Hepatic stellate cell (primary cell): ENCODE measurements at regions not wholly inside any gene's neighbourhood (a gene's known extent, or its start where the extent isn't known, plus 50 kb on each side); places are given as distances from the start of the nearest gene placed in this dataset.

Experiments used
- DNase-seq: peaks from one replicate; pipeline ENCODE4 v3.0.0; 2011; ENCODE audit warnings: low spot score

DNA sequence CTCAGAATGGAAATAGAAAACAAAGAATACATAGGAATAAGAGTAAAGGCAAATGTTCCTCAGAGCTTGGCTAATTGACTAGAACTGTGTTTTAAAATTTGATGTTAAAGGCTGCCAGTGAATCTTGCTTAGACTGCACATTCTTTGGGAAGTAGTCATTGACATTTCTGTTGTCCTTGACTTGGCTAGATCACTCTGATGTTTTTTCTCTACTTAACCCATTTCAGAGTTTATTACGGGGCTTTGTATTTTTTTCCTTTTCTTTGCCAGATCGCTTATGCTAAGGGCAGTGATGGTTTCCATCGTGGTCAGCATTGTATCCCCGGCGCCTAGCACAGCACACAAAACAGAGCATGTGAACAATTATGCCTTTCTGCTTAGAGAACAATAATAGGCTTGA is 1126.7 kb upstream of the CDH9 start:
- DNase-seq: no peak

DNA sequence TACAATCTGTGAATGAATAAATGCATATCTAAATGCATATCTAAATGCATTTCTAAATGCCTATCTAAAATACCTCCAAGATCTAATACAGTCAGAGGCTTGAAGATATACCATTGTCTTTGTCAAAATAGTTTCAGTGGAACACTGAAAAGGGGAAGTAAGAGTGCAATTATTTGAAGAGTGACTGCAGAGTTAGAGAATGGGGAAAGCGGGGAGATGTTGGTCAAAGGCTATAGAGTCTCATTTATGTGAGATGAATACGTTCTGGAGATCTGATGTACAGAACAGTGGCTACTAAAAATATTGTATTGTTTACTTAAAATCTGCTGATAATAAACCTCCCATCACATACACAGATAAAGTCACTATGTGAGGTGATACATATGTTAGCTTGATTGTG is 1126.2 kb upstream of the CDH9 start:
- no peak for DNase-seq

DNA sequence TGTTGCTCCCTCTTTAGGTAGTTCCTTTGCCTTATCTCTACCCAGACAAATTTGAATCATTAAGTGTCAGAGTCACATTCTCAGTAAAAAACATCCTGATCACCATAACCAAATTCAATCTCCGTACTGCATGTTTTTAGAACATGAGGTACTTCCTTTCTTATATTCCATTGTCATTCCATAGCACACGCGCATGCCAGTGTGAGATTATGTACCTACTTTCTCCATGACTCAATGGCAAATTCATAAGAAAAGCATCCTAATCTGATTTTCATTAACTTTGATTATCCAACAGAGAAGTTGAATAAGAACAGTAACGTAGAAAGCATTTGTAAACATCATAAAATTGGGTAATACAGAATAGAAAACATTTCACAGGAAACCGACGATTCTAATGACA is 1118.6 kb upstream of the CDH9 start:
- DNase-seq: no peak

- no peak for DNase-seq
Measured at GRCh38 chr5:28143519-28143918, 1105.1 kb upstream of the CDH9 start.

DNA sequence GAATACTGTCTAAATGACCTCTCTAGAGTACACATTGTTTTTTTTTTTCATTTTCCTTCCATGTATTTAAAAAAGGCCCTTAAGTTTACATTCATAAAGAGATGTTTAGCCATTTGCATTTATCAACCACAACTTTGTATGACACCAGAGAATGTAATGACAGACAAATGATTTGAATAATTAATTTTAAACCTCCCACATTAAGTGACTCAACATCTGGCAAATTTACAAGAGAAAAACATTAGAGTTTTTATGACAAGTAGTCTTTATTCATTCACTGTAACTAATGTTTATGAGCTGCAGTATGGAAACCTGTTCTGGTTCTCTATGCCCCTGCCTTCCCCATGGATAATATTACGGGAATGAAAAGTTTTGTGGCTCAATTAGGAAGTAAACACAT is 1093.8 kb upstream of the CDH9 start:
- no peak for DNase-seq

GRCh38 chr5:28117691-28118090 is 1079.3 kb upstream of the CDH9 start:
- DNase-seq: no peak

DNA sequence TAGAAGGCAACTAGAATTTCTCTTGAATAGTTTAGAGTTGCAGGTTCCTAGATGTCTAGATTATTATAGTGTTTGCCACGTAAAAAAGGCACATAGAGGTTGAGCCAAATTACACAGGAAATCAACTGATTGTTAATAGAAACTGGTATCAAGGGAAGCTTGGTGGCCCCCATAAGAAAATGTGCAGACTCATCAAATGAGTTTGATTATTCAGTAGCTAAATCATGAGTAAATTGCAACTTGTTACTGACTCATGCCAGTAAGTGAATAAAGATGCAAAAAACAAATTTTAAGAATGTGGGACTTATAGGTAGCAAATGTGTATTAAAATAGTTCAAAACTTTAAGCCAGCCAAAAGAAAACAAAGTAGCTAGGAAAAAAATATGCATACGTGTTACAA is 1078.9 kb upstream of the CDH9 start:
- no peak for DNase-seq

DNA sequence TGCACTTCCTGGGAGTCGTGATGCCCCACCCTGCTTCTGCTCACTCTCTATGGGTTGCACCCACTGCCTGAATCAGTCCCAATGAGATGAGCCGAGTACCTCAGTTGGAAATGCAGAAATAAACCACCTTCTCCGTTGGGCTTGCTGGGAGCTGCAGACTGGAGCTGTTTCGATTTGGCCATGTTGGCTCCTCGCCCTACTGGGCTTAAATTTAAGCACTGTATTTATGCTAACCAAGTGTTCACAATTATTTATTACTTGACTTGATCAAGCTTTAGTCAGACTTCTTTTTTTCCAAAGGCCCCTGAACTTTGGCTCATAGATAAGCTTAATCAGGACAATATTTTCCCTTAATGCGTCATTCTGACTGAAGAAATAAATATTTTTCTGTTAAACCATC is 1072.4 kb upstream of the CDH9 start:
- DNase-seq: no peak

DNA sequence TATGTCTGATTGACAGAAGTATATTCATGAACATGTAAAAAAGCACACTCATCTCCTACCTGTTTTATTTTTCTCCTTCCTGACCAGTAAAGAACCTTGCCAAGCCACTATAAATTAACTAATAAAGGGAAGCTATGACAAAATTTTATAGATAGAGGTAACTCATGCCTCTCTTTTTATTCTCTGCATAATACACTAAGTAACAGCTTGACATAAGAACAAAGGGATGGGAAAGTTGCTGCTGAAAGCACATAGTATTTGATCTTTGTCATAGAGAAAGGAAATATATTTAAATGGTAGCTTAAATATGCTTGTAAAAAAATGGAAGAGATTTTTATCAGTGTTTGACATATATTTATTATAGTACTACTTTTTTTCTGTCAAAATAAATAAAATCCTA is 1065.7 kb upstream of the CDH9 start:
- DNase-seq: no peak

GRCh38 chr5:28084069-28084468 is 1045.7 kb upstream of the CDH9 start:
- no peak for DNase-seq

DNA sequence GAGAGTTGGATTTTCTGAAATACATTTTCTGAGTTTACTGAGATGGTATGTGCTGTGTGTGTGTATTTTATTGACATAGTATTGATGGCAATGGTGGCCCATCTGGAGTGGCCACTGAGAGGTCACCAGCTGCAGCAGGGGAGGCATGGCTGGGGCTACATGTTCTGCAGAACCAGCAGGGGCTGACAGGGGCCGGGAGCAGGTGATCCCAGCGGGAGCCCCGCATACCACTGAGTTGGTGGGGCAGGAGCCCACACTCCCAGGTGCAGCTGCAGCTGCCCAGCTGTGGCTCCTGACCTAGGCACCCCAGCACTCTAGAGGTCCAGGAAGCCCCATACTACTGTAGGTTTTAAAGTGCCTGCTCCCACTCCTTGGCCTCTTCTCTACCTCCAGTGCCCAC is 1044.2 kb upstream of the CDH9 start:
- DNase-seq: no peak

DNA sequence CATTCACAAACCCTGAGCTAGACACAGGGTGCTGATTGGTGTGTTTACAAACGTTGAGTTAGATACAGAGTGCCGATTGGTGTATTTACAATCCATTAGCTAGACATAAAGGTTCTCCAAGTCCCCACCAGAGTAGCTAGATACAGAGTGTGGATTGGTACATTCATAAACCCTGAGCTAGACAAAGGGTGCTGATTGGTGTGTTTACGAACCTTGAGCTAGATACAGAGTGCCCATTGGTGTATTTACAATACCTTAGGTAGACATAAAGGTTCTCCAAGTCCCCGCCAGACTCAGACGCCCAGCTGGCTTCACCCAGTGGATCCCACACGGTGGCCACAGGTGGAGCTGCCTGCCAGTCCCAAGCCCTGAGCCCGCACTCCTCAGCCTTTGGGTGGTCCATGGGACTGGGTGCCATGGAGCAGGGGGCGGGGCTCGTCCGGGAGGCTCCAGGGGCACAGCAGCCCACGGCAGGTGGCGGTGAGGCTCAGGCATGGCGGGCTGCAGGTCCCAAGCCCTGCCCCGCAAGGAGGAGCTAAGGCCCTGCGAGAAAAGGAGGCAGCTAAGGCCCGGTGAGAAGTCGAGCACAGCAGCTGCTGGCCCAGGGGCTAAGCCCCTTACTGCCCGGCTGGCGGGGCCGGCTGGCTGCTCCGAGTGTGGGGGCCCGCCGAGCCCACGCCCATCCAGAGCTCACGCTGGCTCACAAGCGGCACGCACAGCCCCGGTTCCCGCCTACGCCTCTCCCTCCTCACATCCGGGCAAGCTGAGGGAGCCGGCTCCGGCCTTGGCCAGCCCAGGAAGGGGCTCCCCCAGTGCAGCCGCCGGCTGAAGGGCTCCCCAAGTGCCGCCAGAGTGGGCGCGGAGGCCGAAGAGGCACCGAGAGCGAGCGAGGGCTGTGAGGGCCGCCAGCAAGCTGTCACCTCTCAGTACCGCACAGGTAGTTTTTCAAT is 1039.2 kb upstream of the CDH9 start:
- no peak for DNase-seq

DNA sequence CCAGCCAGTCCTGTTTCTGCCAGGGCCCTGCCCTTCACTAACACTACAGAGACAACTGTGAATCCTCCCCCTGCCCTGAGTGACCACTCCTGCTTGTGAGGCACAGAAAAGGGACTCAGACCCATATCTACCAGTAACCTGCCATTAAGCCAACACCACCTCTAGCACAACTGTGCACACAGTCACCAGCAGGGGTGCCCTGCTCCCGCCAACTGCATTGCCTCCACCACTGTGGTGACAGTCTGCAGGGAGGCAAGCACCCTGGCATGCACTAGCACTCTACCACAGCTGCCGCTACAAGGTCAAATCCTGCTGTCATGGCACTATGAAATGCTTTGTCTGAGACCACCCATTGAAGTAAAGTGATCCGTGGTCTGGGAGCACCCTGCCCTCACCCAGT is 1028.5 kb upstream of the CDH9 start:
- no peak for DNase-seq

DNA sequence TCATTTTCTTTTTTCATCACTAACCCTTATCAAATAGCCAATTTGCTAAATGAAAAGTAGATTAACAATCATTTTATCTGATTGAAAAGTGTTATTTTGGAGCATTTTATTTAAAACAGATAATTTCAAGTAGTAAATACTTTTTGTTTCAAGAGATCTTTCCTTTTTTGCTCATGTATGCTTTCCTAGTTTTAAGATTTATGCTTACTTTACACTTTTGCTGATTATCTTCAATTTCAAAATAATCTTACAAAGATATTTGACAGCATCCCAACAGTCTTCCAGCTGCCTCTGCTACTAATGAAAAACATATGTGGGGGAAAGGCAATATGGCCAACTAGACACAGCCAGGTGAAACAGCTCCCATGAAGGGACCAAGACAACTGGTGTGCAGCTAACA is 1027.3 kb upstream of the CDH9 start:
- DNase-seq: no peak

DNA sequence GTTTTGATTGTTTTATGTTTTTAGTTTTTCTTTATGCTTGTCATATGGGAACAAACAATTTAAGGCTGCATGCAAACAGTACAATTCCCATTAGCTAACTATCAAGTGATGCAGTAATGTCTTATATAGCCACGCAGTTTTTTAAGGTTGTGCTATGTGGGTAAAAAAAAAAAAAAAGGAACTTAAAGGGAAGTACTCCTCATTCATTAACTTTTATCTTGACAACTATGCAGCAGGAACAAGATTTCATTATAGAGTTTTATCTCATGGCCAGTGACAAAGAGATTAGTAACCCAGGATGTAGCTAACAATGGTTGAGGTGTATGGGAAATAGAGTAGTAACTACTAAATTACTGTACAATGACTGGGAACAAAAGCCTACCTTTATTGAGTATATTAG is 1008.2 kb upstream of the CDH9 start:
- DNase-seq: no peak

DNA sequence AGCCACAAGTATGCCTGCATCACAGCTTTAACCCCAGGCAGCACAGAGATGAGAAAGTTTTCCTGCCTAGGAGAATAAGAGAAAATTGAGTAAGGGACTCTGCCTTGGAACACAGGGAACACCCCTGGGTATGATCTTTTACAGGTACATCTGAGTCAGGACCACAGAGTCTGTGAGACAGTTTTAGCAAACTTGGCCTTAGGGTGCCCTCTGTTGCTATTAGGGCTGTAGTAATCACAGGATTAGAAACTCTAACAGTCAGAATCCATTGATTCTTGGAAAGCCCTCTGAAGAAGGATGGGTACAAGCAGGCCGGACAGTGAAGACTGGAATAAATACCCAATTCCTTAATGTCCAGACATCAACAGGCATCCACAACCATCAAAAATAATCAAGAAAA is 989.5 kb upstream of the CDH9 start:
- DNase-seq: no peak

GRCh38 chr5:28017178-28017577 is 978.8 kb upstream of the CDH9 start:
- no peak for DNase-seq

DNA sequence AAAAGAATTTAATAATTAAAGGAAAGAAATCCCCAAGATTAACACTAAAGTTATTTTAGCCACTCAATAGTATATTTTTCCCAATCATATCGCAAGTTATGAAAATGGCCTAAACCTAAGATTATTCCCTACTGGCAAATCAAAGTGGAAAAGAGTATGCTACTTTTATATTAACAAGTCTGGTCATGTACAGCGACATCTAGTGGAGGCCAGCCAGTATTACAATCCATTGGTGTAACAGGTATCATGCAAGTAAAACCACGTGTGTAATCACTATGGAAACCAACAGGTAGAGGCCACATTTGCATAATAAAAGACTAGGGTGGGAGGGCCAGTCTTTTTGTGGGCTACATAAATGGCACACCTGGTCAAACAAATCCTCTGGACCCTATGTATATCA is 976.4 kb upstream of the CDH9 start:
- no peak for DNase-seq

DNA sequence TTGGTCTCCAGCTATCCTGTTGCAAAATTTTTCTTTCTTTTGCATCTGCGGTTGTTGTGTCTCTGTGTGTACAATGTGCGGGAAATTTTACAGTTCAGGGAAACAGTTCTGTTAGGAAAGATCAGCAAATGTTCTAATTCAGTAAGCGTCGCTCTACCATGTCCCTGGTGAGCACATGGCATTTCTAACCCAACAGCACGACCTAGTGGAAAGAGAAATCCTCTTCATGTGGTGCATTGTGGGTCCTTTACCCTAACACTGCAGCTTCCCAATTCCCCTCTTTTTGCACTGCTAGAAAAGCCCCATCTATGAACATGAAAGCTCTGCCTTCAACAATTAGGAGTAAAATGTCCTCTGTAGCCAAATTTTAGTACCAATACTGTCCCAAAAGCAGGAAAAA is 974.2 kb upstream of the CDH9 start:
- DNase-seq: no peak

DNA sequence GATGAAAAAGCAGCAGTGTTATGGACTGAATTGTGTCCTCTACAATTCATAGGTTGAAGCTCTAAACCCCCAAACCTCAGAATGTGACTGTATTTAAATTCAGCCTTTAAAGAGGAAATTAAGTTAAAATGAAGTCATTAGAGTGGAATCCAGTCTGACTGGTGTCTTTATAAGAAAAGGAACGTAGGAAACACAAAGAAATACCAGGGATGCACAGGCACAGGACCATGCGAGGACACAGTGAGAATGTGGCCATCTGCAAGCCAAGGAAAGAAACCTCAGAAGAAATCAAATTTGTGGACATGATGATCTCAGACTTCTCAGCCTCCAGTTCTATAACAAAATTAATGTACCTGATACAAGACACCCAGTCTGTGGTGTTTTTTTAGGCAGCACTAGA is 971.2 kb upstream of the CDH9 start:
- no peak for DNase-seq

GRCh38 chr5:27996665-27997064 is 958.3 kb upstream of the CDH9 start:
- no peak for DNase-seq

- DNase-seq: no peak
Measured at GRCh38 chr5:27995867-27996266, 957.5 kb upstream of the CDH9 start.

- no peak for DNase-seq
Measured at GRCh38 chr5:27978322-27978721, 939.9 kb upstream of the CDH9 start.

GRCh38 chr5:27969157-27969556 is 930.8 kb upstream of the CDH9 start:
- DNase-seq: no peak
